ENCODE measurements at regions not wholly inside any gene's neighbourhood (a gene's known extent, or its start where the extent isn't known, plus 50 kb on each side); places are given as distances from the start of the nearest gene placed in this dataset.

DNA sequence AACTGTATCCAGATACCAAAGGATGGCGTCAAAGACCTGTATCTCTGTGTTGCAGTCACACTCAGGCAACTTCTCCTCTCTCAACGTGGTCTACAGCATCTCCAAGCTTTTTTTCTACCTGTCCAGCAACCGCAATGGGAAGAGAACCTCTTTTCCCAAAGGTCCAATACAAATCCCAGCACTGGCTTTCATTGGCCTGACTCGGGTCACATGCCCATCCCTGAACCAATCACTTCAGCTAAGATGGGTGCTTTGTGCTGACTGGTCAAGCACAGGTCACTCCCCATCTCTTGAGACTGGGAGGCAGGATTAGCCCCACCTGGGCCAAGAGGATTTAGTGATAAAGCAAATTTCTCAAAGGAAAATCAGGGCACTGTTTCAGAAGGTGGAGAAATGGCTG, 71.2 kb upstream of the C16orf82 start:
- TF ChIP-seq CTCF (conservative IDR thresholded peaks at IDR 0.05; ENCODE audit: low read depth, low read length): no peak
- TF ChIP-seq EZH2 (IDR thresholded peaks at IDR 0.05; ENCODE audit: borderline replicate concordance, low read depth, low read length, poor library complexity, severe bottlenecking): no peak
